ENCODE measurements at regions not wholly inside any gene's neighbourhood (a gene's known extent, or its start where the extent isn't known, plus 50 kb on each side); places are given as distances from the start of the nearest gene placed in this dataset.

DNA sequence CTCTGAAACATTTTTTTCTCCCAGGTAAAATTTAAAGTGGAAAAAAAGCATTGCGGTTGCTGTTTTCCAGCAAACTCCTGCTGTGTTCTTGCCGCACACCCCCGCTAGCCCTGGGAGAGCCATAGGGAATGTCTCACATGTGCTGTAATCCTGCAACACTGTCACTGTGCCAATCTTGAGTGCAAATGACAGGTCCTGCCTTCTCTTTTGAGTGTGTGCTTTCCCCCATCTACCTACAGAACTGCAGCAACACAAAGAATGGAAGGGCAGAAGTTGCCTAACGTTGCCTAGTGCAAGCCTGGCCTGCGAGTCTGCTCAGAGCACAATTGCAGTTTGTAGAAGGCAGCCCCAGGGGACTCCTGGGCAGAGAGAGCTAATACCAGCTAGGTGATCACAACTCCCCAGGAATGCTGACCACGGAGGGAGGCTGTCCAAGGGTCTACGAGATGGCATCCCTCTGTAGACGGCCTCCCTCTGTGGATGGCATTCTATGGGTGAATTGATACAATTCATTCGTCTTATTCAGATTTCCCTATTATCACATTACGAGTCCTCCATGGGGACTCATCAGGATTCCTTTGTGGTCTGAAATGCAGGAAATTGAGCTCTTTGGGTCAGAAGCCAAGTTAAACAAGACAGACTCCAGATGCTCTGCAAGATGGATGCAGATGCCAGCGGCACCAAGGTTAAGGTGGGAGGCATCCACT is 172.6 kb upstream of the S1PR3 start:
- TF ChIP-seq CTCF (IDR thresholded peaks at IDR 0.05; ENCODE audit: low read depth, low read length) (no peak), EZH2phosphoT487 (IDR thresholded peaks at IDR 0.05; ENCODE audit: low read depth) (no peak)
